Smooth muscle cell (in vitro differentiated cells): ENCODE measurements at regions not wholly inside any gene's neighbourhood (a gene's known extent, or its start where the extent isn't known, plus 50 kb on each side); places are given as distances from the start of the nearest gene placed in this dataset.
"Not testable (repeated sequence)": the region's sequence is repeated elsewhere in the genome, so short reads cannot be mapped to it uniquely, and the experiment has no call there.

Experiments
- DNase-seq: peaks from one replicate; lab custom pipeline; 2025; ENCODE audit not compliant: unreplicated experiment; lab: John Stamatoyannopoulos, UW
- H2AFZ ChIP-seq: fragments of 200-600 bp; sonication (generic); 2 replicates; pipeline ENCODE4 v1.6.0; 2016; ENCODE audit warnings: antibody characterized with exemption, low read depth, mild to moderate bottlenecking
- H3F3A ChIP-seq: fragments of 200-600 bp; sonication (generic); 2 replicates; pipeline ENCODE4 v1.6.0; 2017; ENCODE audit warnings: antibody characterized with exemption, low read depth
- H3K27ac ChIP-seq: fragments of 200-600 bp; sonication (generic); 2 replicates; pipeline ENCODE4 v1.5.1; 2016; ENCODE audit warnings: low read depth, mild to moderate bottlenecking
- H3K27me3 ChIP-seq: fragments of 200-600 bp; sonication (generic); 2 replicates; pipeline ENCODE4 v1.6.1; 2016; ENCODE audit warnings: low read depth, mild to moderate bottlenecking
- H3K36me3 ChIP-seq: fragments of 200-600 bp; sonication (generic); 2 replicates; pipeline ENCODE4 v1.5.1; 2016; ENCODE audit warnings: low read depth
- H3K4me1 ChIP-seq: fragments of 200-600 bp; sonication (generic); 2 replicates; pipeline ENCODE4 v1.5.1; 2016; ENCODE audit warnings: low read depth
- H3K4me2 ChIP-seq: fragments of 200-600 bp; sonication (generic); 2 replicates; pipeline ENCODE4 v1.6.0; 2016; ENCODE audit warnings: mild to moderate bottlenecking
- H3K4me3 ChIP-seq: fragments of 200-600 bp; sonication (generic); 2 replicates; pipeline ENCODE4 v1.5.1; 2016; ENCODE audit warnings: mild to moderate bottlenecking
- H3K79me2 ChIP-seq: fragments of 200-600 bp; sonication (generic); 2 replicates; pipeline ENCODE4 v1.6.0; 2016; ENCODE audit warnings: low read depth, mild to moderate bottlenecking
- H3K9ac ChIP-seq: fragments of 200-600 bp; sonication (generic); 2 replicates; pipeline ENCODE4 v1.6.0; 2016; ENCODE audit warnings: low read depth
- H3K9me3 ChIP-seq: fragments of 200-600 bp; sonication (generic); replicated peaks from 2 replicates; pipeline ENCODE4 v1.5.1; 2016; ENCODE audit warnings: low read depth
- H4K20me1 ChIP-seq: fragments of 200-600 bp; sonication (generic); 2 replicates; pipeline ENCODE4 v1.6.0; 2016; ENCODE audit warnings: low read depth
- CTCF ChIP-seq: fragments of 200-600 bp; sonication (generic); IDR thresholded peaks from 2 replicates; pipeline ENCODE4 v1.5.1; 2017; ENCODE audit warnings: borderline replicate concordance, mild to moderate bottlenecking, antibody characterized with exemption; ENCODE audit not compliant: insufficient read depth, poor library complexity, severe bottlenecking
- WGBS: methylation state at CpG from one replicate; pipeline ENCODE4 v1.1.7; 2016; ENCODE audit warnings: low lambda C conversion rate; 5-methylcytosine and 5-hydroxymethylcytosine counted together

GRCh38 chr1:232865102-232865931 is 60.1 kb downstream of the MAP10 start:
- no peak overlapping the region for H3K4me3 ChIP-seq
- H2AFZ ChIP-seq = no peak overlapping the region
- H3K27me3 ChIP-seq = no peaks in the 10 kb centered on the region
- H3K9ac ChIP-seq = no peak overlapping the region
- no peaks in the 10 kb centered on the region for H3K36me3 ChIP-seq
- H3F3A ChIP-seq = no peaks in the 10 kb centered on the region
- no peak for DNase-seq
- 87% methylated on average over 9 of the region's 9 CpGs for WGBS
- no peak overlapping the region for H3K4me2 ChIP-seq
- no peaks in the 10 kb centered on the region for H3K9me3 ChIP-seq
- H3K79me2 ChIP-seq = no peaks in the 10 kb centered on the region
- no peaks in the 10 kb centered on the region for H4K20me1 ChIP-seq
- no peaks in the 10 kb centered on the region for H3K4me1 ChIP-seq
- TF ChIP-seq CTCF = no peak
- H3K27ac ChIP-seq = no peak overlapping the region

GRCh38 chr1:232868793-232869491 is 63.7 kb downstream of the MAP10 start:
- no peak overlapping the region for H3K9ac ChIP-seq
- no peaks in the 10 kb centered on the region for H3K36me3 ChIP-seq
- no peaks in the 10 kb centered on the region for H3K79me2 ChIP-seq
- no peaks in the 10 kb centered on the region for H3K9me3 ChIP-seq
- no peak overlapping the region for H3K4me3 ChIP-seq
- no peak for DNase-seq
- H4K20me1 ChIP-seq = no peaks in the 10 kb centered on the region
- H2AFZ ChIP-seq = no peak overlapping the region
- no peak for TF ChIP-seq CTCF
- H3K27ac ChIP-seq = peak overlapping the region; percentile 41
- H3K4me1 ChIP-seq = peaks cover 6% of the 10 kb centered on the region
- WGBS = 29% methylated on average over 6 of the region's 6 CpGs
- peaks cover 6% of the 10 kb centered on the region for H3F3A ChIP-seq
- H3K27me3 ChIP-seq = no peaks in the 10 kb centered on the region
- H3K4me2 ChIP-seq = peak overlapping the region; percentile 40

- H3K27ac ChIP-seq, H3K9me3 ChIP-seq, H3K27me3 ChIP-seq, H4K20me1 ChIP-seq, H3K4me3 ChIP-seq, H3K4me1 ChIP-seq, H3K79me2 ChIP-seq, H3K36me3 ChIP-seq, H3F3A ChIP-seq, H2AFZ ChIP-seq, H3K9ac ChIP-seq, H3K4me2 ChIP-seq, DNase-seq: not testable (repeated sequence)
- 97% methylated on average over 32 of the region's 34 CpGs for WGBS
Observed at GRCh38 chr1:232871291-232871969, 66.2 kb downstream of the MAP10 start.

GRCh38 chr1:232872284-232872683 is 67.1 kb downstream of the MAP10 start:
- no peak overlapping the region for H3K9ac ChIP-seq
- no peaks in the 10 kb centered on the region for H3K79me2 ChIP-seq
- TF ChIP-seq CTCF = no peak
- 94% methylated on average over 3 of the region's 3 CpGs for WGBS
- no peak overlapping the region for H2AFZ ChIP-seq
- no peaks in the 10 kb centered on the region for H3K36me3 ChIP-seq
- no peaks in the 10 kb centered on the region for H4K20me1 ChIP-seq
- H3K4me3 ChIP-seq = no peak overlapping the region
- peaks cover 6% of the 10 kb centered on the region for H3K4me1 ChIP-seq
- peaks cover 6% of the 10 kb centered on the region for H3F3A ChIP-seq
- H3K27me3 ChIP-seq = no peaks in the 10 kb centered on the region
- H3K9me3 ChIP-seq = no peaks in the 10 kb centered on the region
- no peak for DNase-seq
- H3K4me2 ChIP-seq = no peak overlapping the region
- H3K27ac ChIP-seq = peak overlapping the region; percentile 13
